K562 (cell line): ENCODE measurements at regions not wholly inside any gene's neighbourhood (a gene's known extent, or its start where the extent isn't known, plus 50 kb on each side); places are given as distances from the start of the nearest gene placed in this dataset.

ENCODE experiments used
- ATAC-seq: fragments of 200-7000 bp; cut with Tn5 transposase; 3 replicates; pipeline ENCODE4 v1.9.1; 2020; ENCODE audit warnings: moderate library complexity
- BruUV-seq: library from RNA; stranded (reverse); fragments of 400-500 nt; replicated peaks from 2 replicates; lab custom pipeline; 2021; lab: Mats Ljungman, UMichigan
- CTCF ChIA-PET: fragments of 300-600 bp; formaldehyde crosslinking; extraction: SDS; loops from one replicate; lab custom pipeline; 2021; ENCODE audit warnings: low intra/inter-chr PET ratio; lab: Yijun Ruan, JAX
- POLR2A ChIA-PET: fragments of 300-600, 350-650 bp; sonication (Branson Sonifier 250); formaldehyde crosslinking; extraction: SDS; loops from one replicate; lab custom pipeline; 2021; ENCODE audit warnings: antibody characterized with exemption, inconsistent platforms; lab: Yijun Ruan, JAX
- DNase-seq, 4 experiments: peaks; one replicate each; pipeline versions ENCODE4 v3.0.0 to v3.0.0-alpha.2; 2011 to 2018; ENCODE audit warnings: low spot score in 3 of 4, mixed read lengths in 3 of 4; ENCODE audit errors: extremely low read depth in 1 of 4
- FAIRE-seq: peaks from 2 replicates; lab custom pipeline; 2011; peaks lifted over from hg19 to GRCh38; lab: Jason Lieb, UNC
- H2AFZ ChIP-seq: 2 replicates; pipeline ENCODE4 v1.6.0; 2011; ENCODE audit warnings: low read depth, low read length, control low read depth, inconsistent platforms
- H3K27ac ChIP-seq: fragments of 200-600 bp; 3 replicates; pipeline ENCODE4 v1.8.0; 2011; ENCODE audit warnings: low read depth, mild to moderate bottlenecking, control low read depth, inconsistent platforms, low read length, moderate library complexity, mixed read lengths; ENCODE audit errors: extremely low read depth
- H3K27me3 ChIP-seq, 2 experiments: fragments of 300-600 bp in 1 of 2; 2 replicates in 1 of 2; 3 replicates in 1 of 2; pipeline versions ENCODE4 v1.6.0 to v1.8.0; 2011; ENCODE audit warnings: inconsistent platforms in 2 of 2, low read length in 2 of 2, mild to moderate bottlenecking in 1 of 2, mixed read lengths in 1 of 2, moderate library complexity in 1 of 2; ENCODE audit not compliant: control insufficient read depth in 2 of 2, insufficient read depth in 2 of 2
- H3K36me3 ChIP-seq: fragments of 300-600 bp; 3 replicates; pipeline ENCODE4 v1.8.0; 2011; ENCODE audit warnings: mild to moderate bottlenecking, low read length, inconsistent platforms; ENCODE audit not compliant: control insufficient read depth, insufficient read depth
- H3K4me1 ChIP-seq, 2 experiments: fragments of 200-600 bp in 1 of 2; replicated peaks in 1 of 2; 2 replicates in 1 of 2; 3 replicates in 1 of 2; pipeline versions ENCODE4 v1.5.1 to v1.8.0; 2011; ENCODE audit warnings: inconsistent platforms in 2 of 2, low read length in 2 of 2, mild to moderate bottlenecking in 1 of 2, mixed read lengths in 1 of 2, moderate library complexity in 1 of 2; ENCODE audit not compliant: control insufficient read depth in 2 of 2, insufficient read depth in 2 of 2
- H3K4me2 ChIP-seq: 2 replicates; pipeline ENCODE4 v1.6.1; 2011; ENCODE audit warnings: low read length, control low read depth, inconsistent platforms, mixed read lengths; ENCODE audit not compliant: insufficient read depth
- H3K4me3 ChIP-seq: fragments of 200-600 bp; sonication (generic), shearing (Covaris generic); 2 replicates; pipeline ENCODE4 v1.5.1; 2016; ENCODE audit warnings: control low read depth, inconsistent platforms
- H3K79me2 ChIP-seq: fragments of 200-600 bp; 3 replicates; pipeline ENCODE4 v1.8.0; 2011; ENCODE audit warnings: low read length, inconsistent platforms; ENCODE audit not compliant: control insufficient read depth, insufficient read depth
- H3K9ac ChIP-seq, 2 experiments: 2 replicates each; pipeline versions ENCODE4 v1.6.0 to v1.6.1; 2011; ENCODE audit warnings: low read depth in 2 of 2, low read length in 2 of 2, control low read depth in 1 of 2, inconsistent platforms in 1 of 2, mild to moderate bottlenecking in 1 of 2, mixed read lengths in 1 of 2; ENCODE audit not compliant: insufficient read depth in 1 of 2
- H3K9me1 ChIP-seq: one replicate; pipeline ENCODE4 v1.6.0; 2011; ENCODE audit warnings: inconsistent platforms, mild to moderate bottlenecking, low read length, moderate library complexity; ENCODE audit not compliant: control insufficient read depth, insufficient read depth
- H3K9me3 ChIP-seq: replicated peaks from 2 replicates; pipeline ENCODE4 v1.5.1; 2011; ENCODE audit warnings: low read depth, low read length, inconsistent platforms; ENCODE audit not compliant: control insufficient read depth, insufficient read depth
- H4K20me1 ChIP-seq: replicated peaks from 2 replicates; pipeline ENCODE4 v1.6.1; 2011; ENCODE audit warnings: low read length, inconsistent platforms, mixed read lengths; ENCODE audit not compliant: control insufficient read depth, insufficient read depth
- ARID2 ChIP-seq: fragments of 450-650 bp; IDR thresholded peaks from 2 replicates; pipeline ENCODE4 v1.6.1; 2017; ENCODE audit warnings: antibody characterized with exemption, mild to moderate bottlenecking
- CBX5 ChIP-seq: IDR thresholded peaks from 2 replicates; pipeline ENCODE4 v1.6.1; 2014; ENCODE audit warnings: low read depth, borderline replicate concordance
- FIP1L1 ChIP-seq: fragments of 200-400 bp; formaldehyde crosslinking; IDR thresholded peaks from 2 replicates; pipeline ENCODE4 v1.6.1; 2018; ENCODE audit warnings: mild to moderate bottlenecking, low read depth, low read length; ENCODE audit not compliant: poor library complexity, severe bottlenecking
- GTF2B ChIP-seq: IDR thresholded peaks from 2 replicates; pipeline ENCODE4 v1.6.1; 2011; ENCODE audit not compliant: insufficient read length; ENCODE audit errors: extremely low read depth
- HCFC1 ChIP-seq: IDR thresholded peaks from 2 replicates; pipeline ENCODE4 v1.6.1; 2012; ENCODE audit warnings: low read depth, low read length, improper control_type of control experiment
- MED1 ChIP-seq: sonication (generic); formaldehyde crosslinking; IDR thresholded peaks from 2 replicates; pipeline ENCODE4 v1.8.1; 2023; ENCODE audit warnings: missing genetic modification reagents, borderline replicate concordance
- MEIS2 ChIP-seq: fragments of 450-650 bp; IDR thresholded peaks from 2 replicates; pipeline ENCODE4 v1.6.1; 2014; ENCODE audit warnings: mild to moderate bottlenecking; ENCODE audit not compliant: partially characterized antibody
- NR2C2 ChIP-seq, 2 experiments: fragments of 200-800 bp in 1 of 2; sonication (Bioruptor generic) in 1 of 2; sonication (generic) in 1 of 2; formaldehyde crosslinking in 1 of 2; IDR thresholded peaks; 2 replicates each; pipeline versions ENCODE4 v1.6.1 to v1.8.0; 2016 to 2022; ENCODE audit warnings: mild to moderate bottlenecking in 1 of 2, missing compliant biosample characterization in 1 of 2, missing genetic modification characterization in 1 of 2, missing genetic modification reagents in 1 of 2
- PATZ1 ChIP-seq: fragments of 250-450 bp; sonication (Bioruptor Pico); IDR thresholded peaks from 2 replicates; pipeline ENCODE4 v1.5.0; 2020; ENCODE audit warnings: mild to moderate bottlenecking, borderline replicate concordance
- RBM15 ChIP-seq: fragments of 200-400 bp; formaldehyde crosslinking; IDR thresholded peaks from 2 replicates; pipeline ENCODE4 v1.6.1; 2018; ENCODE audit warnings: mild to moderate bottlenecking, low read length, moderate library complexity; ENCODE audit not compliant: insufficient read depth
- TEAD4 ChIP-seq, 2 experiments: sonication (generic) in 1 of 2; formaldehyde crosslinking in 1 of 2; IDR thresholded peaks; 2 replicates each; pipeline versions ENCODE4 v1.6.1 to v1.8.0; 2012 to 2022; ENCODE audit warnings: borderline replicate concordance in 1 of 2, inconsistent platforms in 1 of 2, low read length in 1 of 2, mild to moderate bottlenecking in 1 of 2, missing genetic modification reagents in 1 of 2
- ZNF324 ChIP-seq: fragments of 250-450 bp; sonication (Bioruptor Pico); IDR thresholded peaks from 2 replicates; pipeline ENCODE4 v1.4.0; 2020; ENCODE audit warnings: mild to moderate bottlenecking
- ZNF586 ChIP-seq: fragments of 450-650 bp; formaldehyde crosslinking; conservative IDR thresholded peaks from 2 replicates; pipeline ENCODE4 v1.4.0; 2020; ENCODE audit warnings: mild to moderate bottlenecking, moderate library complexity
- WGBS: fragments of 100-300 bp; shearing (Covaris generic); methylation state at CpG from one replicate; pipeline ENCODE4 v1.1.6; 2016; ENCODE audit warnings: low coverage, mixed read lengths; ENCODE audit not compliant: insufficient coverage; ENCODE audit errors: missing lambda C conversion rate; 5-methylcytosine and 5-hydroxymethylcytosine counted together
- in situ Hi-C: fragments of 300-500 bp; cut with MboI; formaldehyde crosslinking; loops from 4 replicates; pipeline ENCODE4 v1.15.0; 2018; ENCODE audit warnings: inconsistent platforms, mixed read lengths
- intact Hi-C: fragments of 100-400 bp; cut with micrococcal nuclease; formaldehyde crosslinking; loops from 2 replicates; pipeline ENCODE4 v1.14.2; 2022

- FAIRE-seq (no peak), DNase-seq (no peak), ATAC-seq (no peak)
- TF ChIP-seq MEIS2 = no peak
- TF ChIP-seq HCFC1 = no peak
- TF ChIP-seq TEAD4 (IDR thresholded peaks at IDR 0.05; ENCODE audit: low read length) = no peak
- TF ChIP-seq TEAD4 (CRISPR knock-in tag; IDR thresholded peaks at IDR 0.05; ENCODE audit: borderline replicate concordance) = no peak
- no peak for TF ChIP-seq RBM15
- no peak for TF ChIP-seq MED1 (CRISPR knock-in tag)
- no peak for TF ChIP-seq ZNF324 (CRISPR knock-in tag)
- no peak for TF ChIP-seq ARID2
- no peak for TF ChIP-seq PATZ1 (CRISPR knock-in tag)
- no peak for TF ChIP-seq CBX5
- no peak for TF ChIP-seq NR2C2 (CRISPR knock-in tag; IDR thresholded peaks at IDR 0.05)
- TF ChIP-seq NR2C2 (tag; IDR thresholded peaks at IDR 0.05) = no peak
- no peak for TF ChIP-seq ZNF586
- no peak for TF ChIP-seq FIP1L1
- no peak for TF ChIP-seq GTF2B
- Histone ChIP-seq H3K27me3 (no peaks in the 10 kb centered on the region), H2AFZ (no peak overlapping the region), H3K9me1 (no peaks in the 10 kb centered on the region), H3K79me2 (no peaks in the 10 kb centered on the region), H3K9me3 (no peaks in the 10 kb centered on the region), H4K20me1 (no peaks in the 10 kb centered on the region), H3K9ac (no peak overlapping the region), H3K4me2 (no peak overlapping the region), H3K36me3 (no peaks in the 10 kb centered on the region), H3K4me1 (no peaks in the 10 kb centered on the region), H3K4me3 (no peak overlapping the region), H3K27ac (no peak overlapping the region)
- in situ Hi-C loops = no loop called here
- intact Hi-C loops = no loop called here
- BruUV-seq = no TSS peak
- 0% methylated on average over 3 of the region's 4 CpGs for WGBS
- ChIA-PET POLR2A (no interaction called here), CTCF (no interaction called here)
These were observed 385.5 kb upstream of the PDZRN3 start for GRCh38 chr3:74009961-74010844.
